NB4 (cell line): ENCODE measurements at regions not wholly inside any gene's neighbourhood (a gene's known extent, or its start where the extent isn't known, plus 50 kb on each side); places are given as distances from the start of the nearest gene placed in this dataset.

Experiments
- DNase-seq: peaks from one replicate; pipeline ENCODE4 v3.0.0; 2010; ENCODE audit warnings: low read depth
- H3K4me3 ChIP-seq: one replicate; pipeline ENCODE4 v1.5.1; 2011; ENCODE audit warnings: mild to moderate bottlenecking, low read depth, low read length, moderate library complexity
- CTCF ChIP-seq: IDR thresholded peaks from one replicate; pipeline ENCODE4 v1.5.1; 2012; ENCODE audit warnings: low read depth, low read length
- MAX ChIP-seq: IDR thresholded peaks from 2 replicates; pipeline ENCODE4 v1.6.1; 2011; ENCODE audit warnings: low read depth, low read length
- MYC ChIP-seq: IDR thresholded peaks from 2 replicates; pipeline ENCODE4 v1.6.1; 2011; ENCODE audit warnings: low read depth, low read length
- POLR2A ChIP-seq: IDR thresholded peaks from 2 replicates; pipeline ENCODE4 v1.6.1; 2011; ENCODE audit warnings: mild to moderate bottlenecking; ENCODE audit not compliant: insufficient read length; ENCODE audit errors: extremely low read depth

GRCh38 chr7:86914551-86914950 lies 144.9 kb downstream of the ELAPOR2 start:
- peak; percentile 39 for TF ChIP-seq CTCF
- TF ChIP-seq MYC = no peak
- TF ChIP-seq MAX = no peak
- TF ChIP-seq POLR2A = no peak
- DNase-seq = peak; percentile 29

More at GRCh38 chr7:86914551-86914950, 144.9 kb downstream of the ELAPOR2 start:
- no peak overlapping the region for H3K4me3 ChIP-seq
